ENCODE measurements at regions not wholly inside any gene's neighbourhood (a gene's known extent, or its start where the extent isn't known, plus 50 kb on each side); places are given as distances from the start of the nearest gene placed in this dataset.

GRCh38 chr12:34291001-34291400 lies 268.7 kb downstream of the ALG10 start:
- ATAC-seq = no peak

GRCh38 chr12:34291426-34291901 lies 269.2 kb downstream of the ALG10 start:
- no peak for ATAC-seq
- no peak for DNase-seq

More at GRCh38 chr12:34291001-34291400, 268.7 kb downstream of the ALG10 start:
- DNase-seq = no peak

- DNase-seq (no peak), ATAC-seq (no peak)
These were observed 270.7 kb downstream of the ALG10 start for GRCh38 chr12:34292736-34293625.

GRCh38 chr12:34294137-34294536 lies 271.8 kb downstream of the ALG10 start:
- ATAC-seq = no peak
- no peak for DNase-seq

- no peak for ATAC-seq
- no peak for DNase-seq
These were observed 272.5 kb downstream of the ALG10 start for GRCh38 chr12:34294671-34295365.

- ATAC-seq (no peak), DNase-seq (no peak)
These were observed 273.3 kb downstream of the ALG10 start for GRCh38 chr12:34295366-34296142.

- ATAC-seq (no peak), DNase-seq (no peak)
These were observed 274.1 kb downstream of the ALG10 start for GRCh38 chr12:34296143-34297041.

- DNase-seq (no peak), ATAC-seq (no peak)
These were observed 275.0 kb downstream of the ALG10 start for GRCh38 chr12:34297126-34297789.

GRCh38 chr12:34297790-34298164 lies 275.5 kb downstream of the ALG10 start:
- ATAC-seq (no peak), DNase-seq (no peak)

- no peak for DNase-seq
- ATAC-seq = no peak
These were observed 276.1 kb downstream of the ALG10 start for GRCh38 chr12:34298176-34298970.

GRCh38 chr12:34298971-34299801 lies 276.9 kb downstream of the ALG10 start:
- ATAC-seq = no peak
- no peak for DNase-seq

- DNase-seq (no peak), ATAC-seq (no peak)
These were observed 277.5 kb downstream of the ALG10 start for GRCh38 chr12:34299802-34300193.

- ATAC-seq = no peak
- no peak for DNase-seq
These were observed 278.3 kb downstream of the ALG10 start for GRCh38 chr12:34300376-34301250.

GRCh38 chr12:34301251-34302130 lies 279.2 kb downstream of the ALG10 start:
- ATAC-seq = no peak
- no peak for DNase-seq

GRCh38 chr12:34302131-34302885 lies 280.0 kb downstream of the ALG10 start:
- DNase-seq (no peak), ATAC-seq (no peak)

Data from stimulated activated naive CD8-positive, alpha-beta T cell treated with anti-CD3 and anti-CD28 coated beads, Interleukin-15, Interleukin-2, amounts not matched to agents 100 U/mL and 50 U/mL, for 24 hours (primary cell).